OCI-LY3 (cell line): ENCODE measurements at regions not wholly inside any gene's neighbourhood (a gene's known extent, or its start where the extent isn't known, plus 50 kb on each side); places are given as distances from the start of the nearest gene placed in this dataset.

Experiments
- H2AFZ ChIP-seq: fragments of 200-600, 300-600 bp; shearing (Covaris generic); 2 replicates; pipeline ENCODE4 v1.6.0; 2014; ENCODE audit warnings: antibody characterized with exemption, low read depth, low read length
- H3K27ac ChIP-seq: fragments of 200-600, 300-600 bp; sonication (generic); 2 replicates; pipeline ENCODE4 v1.5.1; 2014; ENCODE audit warnings: mild to moderate bottlenecking, low read length, moderate library complexity, mixed read lengths
- H3K27me3 ChIP-seq: fragments of 200-600, 300-600 bp; sonication (generic); 2 replicates; pipeline ENCODE4 v1.6.1; 2014; ENCODE audit warnings: low read depth, low read length, mixed read lengths
- H3K36me3 ChIP-seq: fragments of 200-600, 300-600 bp; sonication (generic); replicated peaks from 2 replicates; pipeline ENCODE3; 2014; ENCODE audit warnings: low read depth, low read length, mixed read lengths
- H3K4me1 ChIP-seq: fragments of 300-600, 200-600 bp; sonication (generic); 2 replicates; pipeline ENCODE4 v1.6.1; 2014; ENCODE audit warnings: low read length, mixed read lengths
- H3K4me2 ChIP-seq: fragments of 200-600, 300-600 bp; sonication (generic); 2 replicates; pipeline ENCODE4 v1.6.1; 2014; ENCODE audit warnings: low read length, mixed read lengths
- H3K4me3 ChIP-seq: fragments of 300-600, 200-600 bp; sonication (generic); 2 replicates; pipeline ENCODE4 v1.5.1; 2014; ENCODE audit warnings: antibody characterized with exemption, mild to moderate bottlenecking, low read length, moderate library complexity
- H3K79me2 ChIP-seq: fragments of 300-600, 200-600 bp; shearing (Covaris generic); 2 replicates; pipeline ENCODE4 v1.6.1; 2014; ENCODE audit warnings: mild to moderate bottlenecking, low read length, mixed read lengths
- H3K9ac ChIP-seq: fragments of 300-600, 200-600 bp; shearing (Covaris generic); 2 replicates; pipeline ENCODE4 v1.6.0; 2014; ENCODE audit warnings: mild to moderate bottlenecking, low read length, moderate library complexity
- H3K9me3 ChIP-seq: fragments of 200-600, 300-600 bp; shearing (Covaris generic); 2 replicates; pipeline ENCODE4 v1.6.1; 2014; ENCODE audit warnings: low read length, mixed read lengths; ENCODE audit not compliant: insufficient read depth
- H4K20me1 ChIP-seq: fragments of 200-600, 300-600 bp; sonication (generic); 2 replicates; pipeline ENCODE4 v1.6.1; 2016; ENCODE audit warnings: low read length, mixed read lengths; ENCODE audit not compliant: insufficient read depth
- CTCF ChIP-seq: fragments of 200-600, 300-600 bp; sonication (generic); IDR thresholded peaks from 2 replicates; pipeline ENCODE4 v1.5.1; 2014; ENCODE audit warnings: antibody characterized with exemption, low read length, low read depth
- EZH2phosphoT487 ChIP-seq: fragments of 200-600 bp; shearing (Covaris generic); IDR thresholded peaks from 2 replicates; pipeline ENCODE4 v1.6.1; 2018; ENCODE audit warnings: antibody characterized with exemption, mixed run types, low read depth

GRCh38 chr4:16995451-16995850 is 97.0 kb upstream of the LDB2 start:
- Histone ChIP-seq H3K4me1 (no peaks in the 10 kb centered on the region), H3K9me3 (no peaks in the 10 kb centered on the region), H3K4me2 (no peak overlapping the region), H3K79me2 (no peaks in the 10 kb centered on the region), H3K4me3 (no peak overlapping the region), H2AFZ (no peak overlapping the region), H4K20me1 (no peaks in the 10 kb centered on the region), H3K9ac (no peak overlapping the region), H3K36me3 (no peaks in the 10 kb centered on the region), H3K27ac (no peak overlapping the region), H3K27me3 (no peaks in the 10 kb centered on the region)
- no peak for TF ChIP-seq CTCF
- TF ChIP-seq EZH2phosphoT487, result no peak

- Histone ChIP-seq H3K27me3 (no peaks in the 10 kb centered on the region), H3K9ac (no peak overlapping the region), H4K20me1 (no peaks in the 10 kb centered on the region), H3K27ac (no peak overlapping the region), H3K36me3 (no peaks in the 10 kb centered on the region), H3K79me2 (no peaks in the 10 kb centered on the region), H3K4me3 (no peak overlapping the region), H3K4me1 (no peaks in the 10 kb centered on the region), H3K9me3 (no peaks in the 10 kb centered on the region), H3K4me2 (no peak overlapping the region), H2AFZ (no peak overlapping the region)
- no peak for TF ChIP-seq EZH2phosphoT487
- no peak for TF ChIP-seq CTCF
Observed at GRCh38 chr4:16993956-16994840, 95.8 kb upstream of the LDB2 start.

- H3K9me3 ChIP-seq, result no peaks in the 10 kb centered on the region
- no peaks in the 10 kb centered on the region for H3K27me3 ChIP-seq
- H3K27ac ChIP-seq, result no peak overlapping the region
- no peak overlapping the region for H2AFZ ChIP-seq
- no peak overlapping the region for H3K4me3 ChIP-seq
- no peak overlapping the region for H3K9ac ChIP-seq
- no peaks in the 10 kb centered on the region for H3K36me3 ChIP-seq
- no peaks in the 10 kb centered on the region for H3K79me2 ChIP-seq
- H3K4me1 ChIP-seq, result no peaks in the 10 kb centered on the region
- TF ChIP-seq EZH2phosphoT487 (no peak), CTCF (no peak)
- H4K20me1 ChIP-seq, result no peaks in the 10 kb centered on the region
- H3K4me2 ChIP-seq, result no peak overlapping the region
Observed at GRCh38 chr4:16992566-16993225, 94.3 kb upstream of the LDB2 start.

GRCh38 chr4:16991450-16991849 is 93.0 kb upstream of the LDB2 start:
- H3K27me3 ChIP-seq, result no peaks in the 10 kb centered on the region
- TF ChIP-seq EZH2phosphoT487, result no peak
- TF ChIP-seq CTCF, result no peak
- H3K36me3 ChIP-seq, result no peaks in the 10 kb centered on the region
- no peak overlapping the region for H3K9ac ChIP-seq
- no peak overlapping the region for H3K4me2 ChIP-seq
- no peaks in the 10 kb centered on the region for H3K4me1 ChIP-seq
- no peaks in the 10 kb centered on the region for H3K9me3 ChIP-seq
- H3K4me3 ChIP-seq, result no peak overlapping the region
- no peaks in the 10 kb centered on the region for H4K20me1 ChIP-seq
- H3K27ac ChIP-seq, result no peak overlapping the region
- no peaks in the 10 kb centered on the region for H3K79me2 ChIP-seq
- H2AFZ ChIP-seq, result no peak overlapping the region
